IMR-90 (cell line): ENCODE measurements at regions not wholly inside any gene's neighbourhood (a gene's known extent, or its start where the extent isn't known, plus 50 kb on each side); places are given as distances from the start of the nearest gene placed in this dataset.

Experiments
- ATAC-seq: fragments of 200-7000 bp; cut with Tn5 transposase; 2 replicates; pipeline ENCODE4 v1.9.1; 2020; ENCODE audit warnings: low read depth, mild to moderate bottlenecking, moderate library complexity
- BruUV-seq: library from RNA; stranded (reverse); fragments of 400-500 nt; replicated peaks from 2 replicates; lab custom pipeline; 2021; lab: Mats Ljungman, UMichigan
- CTCF ChIA-PET: fragments of 300-600 bp; formaldehyde crosslinking; extraction: SDS; loops from one replicate; lab custom pipeline; 2021; ENCODE audit warnings: antibody characterized with exemption; lab: Yijun Ruan, JAX
- POLR2A ChIA-PET: fragments of 300-600 bp; sonication (Branson Sonifier 250); formaldehyde crosslinking; loops from one replicate; lab custom pipeline; 2022; ENCODE audit warnings: antibody characterized with exemption; ENCODE audit not compliant: unreplicated experiment; lab: Charles Lee
- DNase-seq: peaks from one replicate; pipeline ENCODE4 v3.0.0; 2013
- H2AFZ ChIP-seq: replicated peaks from 2 replicates; pipeline ENCODE3; 2013; ENCODE audit warnings: low read length, mild to moderate bottlenecking; ENCODE audit not compliant: poor library complexity
- H2AK5ac ChIP-seq: 2 replicates; pipeline ENCODE4 v1.6.1; 2013; ENCODE audit warnings: low read depth, low read length, inconsistent platforms
- H2AK9ac ChIP-seq: replicated peaks from 2 replicates; pipeline ENCODE3; 2013; ENCODE audit warnings: mild to moderate bottlenecking, low read depth, low read length, moderate library complexity; ENCODE audit not compliant: poor library complexity
- H2BK120ac ChIP-seq: 2 replicates; pipeline ENCODE4 v1.6.1; 2013; ENCODE audit warnings: low read depth, low read length, inconsistent platforms
- H2BK15ac ChIP-seq: 3 replicates; pipeline ENCODE4 v1.6.1; 2013; ENCODE audit warnings: low read depth, low read length, inconsistent platforms
- H2BK20ac ChIP-seq: 2 replicates; pipeline ENCODE4 v1.6.1; 2013; ENCODE audit warnings: low read depth, mild to moderate bottlenecking, inconsistent platforms, low read length, moderate library complexity
- H2BK5ac ChIP-seq: 2 replicates; pipeline ENCODE4 v1.6.1; 2013; ENCODE audit warnings: mild to moderate bottlenecking, low read depth, low read length, inconsistent platforms; ENCODE audit not compliant: poor library complexity, severe bottlenecking
- H3K14ac ChIP-seq: replicated peaks from 2 replicates; pipeline ENCODE4 v1.6.1; 2013; ENCODE audit warnings: low read depth, low read length, inconsistent platforms
- H3K18ac ChIP-seq: 2 replicates; pipeline ENCODE4 v1.6.1; 2013; ENCODE audit warnings: low read depth, low read length, control low read depth
- H3K23ac ChIP-seq: 2 replicates; pipeline ENCODE4 v1.6.1; 2013; ENCODE audit warnings: low read depth, low read length, inconsistent platforms
- H3K27ac ChIP-seq: 2 replicates; pipeline ENCODE4 v1.5.1; 2013; ENCODE audit warnings: mild to moderate bottlenecking, control low read depth, low read length; ENCODE audit not compliant: insufficient read depth
- H3K27me3 ChIP-seq: 2 replicates; pipeline ENCODE4 v1.6.1; 2013; ENCODE audit warnings: low read length; ENCODE audit not compliant: control insufficient read depth, insufficient read depth
- H3K36me3 ChIP-seq: 2 replicates; pipeline ENCODE4 v1.6.1; 2013; ENCODE audit warnings: low read length, mixed read lengths; ENCODE audit not compliant: control insufficient read depth, insufficient read depth
- H3K4ac ChIP-seq: 2 replicates; pipeline ENCODE4 v1.6.1; 2013; ENCODE audit warnings: low read depth, low read length, inconsistent platforms
- H3K4me1 ChIP-seq: 2 replicates; pipeline ENCODE4 v1.6.1; 2013; ENCODE audit warnings: low read length, mixed read lengths; ENCODE audit not compliant: control insufficient read depth, insufficient read depth
- H3K4me2 ChIP-seq: 2 replicates; pipeline ENCODE4 v1.6.1; 2013; ENCODE audit warnings: low read depth, mild to moderate bottlenecking, control low read depth, low read length, moderate library complexity
- H3K4me3 ChIP-seq: 2 replicates; pipeline ENCODE4 v1.5.1; 2013; ENCODE audit warnings: low read depth, mild to moderate bottlenecking, control low read depth, low read length, moderate library complexity; ENCODE audit not compliant: insufficient read depth
- H3K56ac ChIP-seq: 2 replicates; pipeline ENCODE4 v1.6.1; 2013; ENCODE audit warnings: low read length, inconsistent platforms; ENCODE audit not compliant: insufficient read depth; ENCODE audit errors: extremely low read depth
- H3K79me1 ChIP-seq, 2 experiments: 2 replicates each; pipeline ENCODE4 v1.6.1; 2013; ENCODE audit warnings: low read length in 2 of 2, inconsistent platforms in 1 of 2, low read depth in 1 of 2
- H3K9ac ChIP-seq: 2 replicates; pipeline ENCODE4 v1.6.1; 2013; ENCODE audit warnings: low read depth, low read length, control low read depth
- H3K9me1 ChIP-seq: 2 replicates; pipeline ENCODE4 v1.6.1; 2013; ENCODE audit warnings: low read length, inconsistent platforms; ENCODE audit not compliant: insufficient read depth
- H3K9me3 ChIP-seq: 2 replicates; pipeline ENCODE4 v1.6.1; 2013; ENCODE audit warnings: low read length; ENCODE audit not compliant: control insufficient read depth, insufficient read depth
- H4K20me1 ChIP-seq: 2 replicates; pipeline ENCODE4 v1.6.1; 2013; ENCODE audit warnings: low read length, inconsistent platforms; ENCODE audit not compliant: insufficient read depth
- H4K5ac ChIP-seq: 2 replicates; pipeline ENCODE4 v1.6.1; 2013; ENCODE audit warnings: mild to moderate bottlenecking, low read depth, low read length, control low read depth
- H4K8ac ChIP-seq, 2 experiments: 2 replicates each; pipeline ENCODE4 v1.6.1; 2013; ENCODE audit warnings: low read depth in 2 of 2, low read length in 2 of 2, control low read depth in 1 of 2, inconsistent platforms in 1 of 2
- H4K91ac ChIP-seq: 2 replicates; pipeline ENCODE4 v1.6.1; 2013; ENCODE audit warnings: low read depth, low read length, inconsistent platforms; ENCODE audit not compliant: insufficient read depth
- BHLHE40 ChIP-seq: fragments of 150-350 bp; IDR thresholded peaks from 2 replicates; pipeline ENCODE4 v1.6.1; 2016; ENCODE audit warnings: mild to moderate bottlenecking, low read depth, low read length
- CEBPB ChIP-seq: IDR thresholded peaks from 2 replicates; pipeline ENCODE4 v1.6.1; 2012; ENCODE audit warnings: low read depth, low read length, improper control_type of control experiment
- CHD1 ChIP-seq: IDR thresholded peaks from 2 replicates; pipeline ENCODE4 v1.6.1; 2012; ENCODE audit warnings: low read depth, low read length, improper control_type of control experiment
- CTCF ChIP-seq: conservative IDR thresholded peaks from 2 replicates; pipeline ENCODE4 v1.5.1; 2012; ENCODE audit warnings: mild to moderate bottlenecking, low read depth, low read length, improper control_type of control experiment
- FOS ChIP-seq: fragments of 150-350 bp; IDR thresholded peaks from 2 replicates; pipeline ENCODE4 v1.6.1; 2016; ENCODE audit warnings: low read depth, low read length
- MAFK ChIP-seq: IDR thresholded peaks from 2 replicates; pipeline ENCODE4 v1.6.1; 2012; ENCODE audit warnings: low read depth, low read length, improper control_type of control experiment
- MAZ ChIP-seq: IDR thresholded peaks from 2 replicates; pipeline ENCODE4 v1.6.1; 2012; ENCODE audit warnings: low read depth, mild to moderate bottlenecking, low read length, improper control_type of control experiment, moderate library complexity, borderline replicate concordance
- MXI1 ChIP-seq: IDR thresholded peaks from 2 replicates; pipeline ENCODE4 v1.6.1; 2012; ENCODE audit warnings: low read depth, mild to moderate bottlenecking, low read length, moderate library complexity, borderline replicate concordance
- NFE2L2 ChIP-seq: fragments of 150-350 bp; IDR thresholded peaks from 2 replicates; pipeline ENCODE4 v1.6.1; 2016; ENCODE audit warnings: low read depth, mild to moderate bottlenecking, low read length
- POLR2A ChIP-seq: IDR thresholded peaks from 2 replicates; pipeline ENCODE4 v1.6.1; 2012; ENCODE audit warnings: mild to moderate bottlenecking, low read depth, low read length
- RCOR1 ChIP-seq: IDR thresholded peaks from 2 replicates; pipeline ENCODE4 v1.6.1; 2012; ENCODE audit warnings: mild to moderate bottlenecking, low read length, improper control_type of control experiment; ENCODE audit not compliant: insufficient replicate concordance
- RFX5 ChIP-seq: IDR thresholded peaks from 2 replicates; pipeline ENCODE4 v1.8.0; 2012; ENCODE audit warnings: low read depth, mild to moderate bottlenecking, low read length, moderate library complexity
- SMC3 ChIP-seq: fragments of 150-350 bp; IDR thresholded peaks from 2 replicates; pipeline ENCODE4 v1.6.1; 2016; ENCODE audit warnings: low read depth, mild to moderate bottlenecking, antibody characterized with exemption, low read length, moderate library complexity
- WGBS, 2 experiments: methylation state at CpG; one replicate each; pipeline versions ENCODE4 v1.1.5 to v1.1.7; 2013; ENCODE audit warnings: missing lambda C conversion rate in 2 of 2; ENCODE audit not compliant: insufficient read length in 1 of 2; ENCODE audit errors: extremely low coverage in 2 of 2; 5-methylcytosine and 5-hydroxymethylcytosine counted together
- dilution Hi-C: fragments of 300-500 bp; cut with HindIII; formaldehyde crosslinking; loops from one replicate; pipeline ENCODE4 v1.14.3; 2018; ENCODE audit warnings: low sequenced_read_pairs; ENCODE audit not compliant: unreplicated experiment
- in situ Hi-C: fragments of 300-500 bp; cut with MboI; formaldehyde crosslinking; loops from 3 replicates; pipeline ENCODE4 v1.14.3; 2019; ENCODE audit warnings: low sequenced_read_pairs, inconsistent platforms, mixed read lengths
- intact Hi-C: fragments of 100-400 bp; cut with micrococcal nuclease; formaldehyde crosslinking; loops from 2 replicates; pipeline ENCODE4 v1.10.0; 2022
- TF ChIP-seq, protein P1 (sequence below): fragments of 150-350 bp; IDR thresholded peaks from 2 replicates; pipeline ENCODE4 v1.6.1; 2016; ENCODE audit warnings: low read depth, mild to moderate bottlenecking, low read length, moderate library complexity, borderline replicate concordance
- TF ChIP-seq, protein P2 (sequence below): fragments of 150-350 bp; IDR thresholded peaks from 2 replicates; pipeline ENCODE4 v1.6.1; 2017; ENCODE audit warnings: mild to moderate bottlenecking, antibody characterized with exemption, low read length, low read depth

DNA sequence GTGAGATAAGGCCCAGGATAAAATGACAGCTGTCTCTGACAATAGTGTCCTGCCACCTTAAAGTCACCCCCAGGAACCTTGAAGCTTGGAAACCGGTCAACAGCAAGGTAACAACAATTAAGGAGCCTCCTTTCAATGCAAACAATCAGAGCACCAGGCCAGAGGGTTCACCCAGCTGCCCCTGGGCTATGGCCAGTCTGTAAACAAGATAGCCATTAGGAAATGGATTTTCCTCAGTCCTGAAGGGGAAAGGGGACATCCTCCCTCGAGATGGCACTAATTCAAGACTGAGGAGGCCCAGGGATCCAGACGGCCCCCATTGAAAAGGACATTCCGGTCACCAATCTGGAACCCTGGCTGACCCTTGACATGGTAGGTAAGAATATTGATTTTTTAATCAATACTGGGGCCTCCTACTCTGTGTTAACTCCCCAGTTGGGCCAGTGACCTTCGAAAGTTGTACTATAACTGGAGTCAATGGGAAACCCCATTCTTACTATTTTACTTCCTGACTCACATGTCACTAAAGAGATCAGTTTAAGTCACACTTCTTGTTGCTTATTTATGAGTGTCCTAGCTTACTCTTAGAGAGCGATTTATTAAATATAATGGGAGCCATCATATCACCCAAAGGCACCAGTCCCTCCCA, 61.7 kb upstream of the CT45A1 start:
- H2BK20ac ChIP-seq = no peak overlapping the region

More for the DNA sequence above, 61.7 kb upstream of the CT45A1 start:
- Histone ChIP-seq H4K91ac (no peak overlapping the region), H3K27ac (no peak overlapping the region), H3K27me3 (no peaks in the 10 kb centered on the region; the same call in 1 of the 2 replicates), H3K4me2 (no peak overlapping the region), H4K20me1 (no peaks in the 10 kb centered on the region), H2AK5ac (no peak overlapping the region), H3K4me1 (no peaks in the 10 kb centered on the region), H4K8ac (no peak overlapping the region), H3K9ac (no peak overlapping the region), H3K79me1 (no peaks in the 10 kb centered on the region), H3K14ac (no peak overlapping the region), H3K18ac (no peak overlapping the region), H3K23ac (no peak overlapping the region), H3K9me1 (no peaks in the 10 kb centered on the region), H3K9me3 (no peaks in the 10 kb centered on the region), H3K4ac (no peak overlapping the region), H4K5ac (no peak overlapping the region), H3K4me3 (no peak overlapping the region), H3K36me3 (no peaks in the 10 kb centered on the region), H3K56ac (no peak overlapping the region), H2AK9ac (no peak overlapping the region), H2BK120ac (no peak overlapping the region), H2BK15ac (no peak overlapping the region), H2AFZ (no peak overlapping the region), H2BK5ac (no peak overlapping the region)
- WGBS, 2 experiments = 0% methylated on average over 1 of the region's 6 CpGs; no CpG with 5 or more reads in 1 of the 2 experiments
- ChIA-PET CTCF (no interaction called here), POLR2A (no interaction called here)
- TF ChIP-seq, protein P1, sequence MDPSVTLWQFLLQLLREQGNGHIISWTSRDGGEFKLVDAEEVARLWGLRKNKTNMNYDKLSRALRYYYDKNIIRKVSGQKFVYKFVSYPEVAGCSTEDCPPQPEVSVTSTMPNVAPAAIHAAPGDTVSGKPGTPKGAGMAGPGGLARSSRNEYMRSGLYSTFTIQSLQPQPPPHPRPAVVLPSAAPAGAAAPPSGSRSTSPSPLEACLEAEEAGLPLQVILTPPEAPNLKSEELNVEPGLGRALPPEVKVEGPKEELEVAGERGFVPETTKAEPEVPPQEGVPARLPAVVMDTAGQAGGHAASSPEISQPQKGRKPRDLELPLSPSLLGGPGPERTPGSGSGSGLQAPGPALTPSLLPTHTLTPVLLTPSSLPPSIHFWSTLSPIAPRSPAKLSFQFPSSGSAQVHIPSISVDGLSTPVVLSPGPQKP = no peak
- TF ChIP-seq, protein P2, sequence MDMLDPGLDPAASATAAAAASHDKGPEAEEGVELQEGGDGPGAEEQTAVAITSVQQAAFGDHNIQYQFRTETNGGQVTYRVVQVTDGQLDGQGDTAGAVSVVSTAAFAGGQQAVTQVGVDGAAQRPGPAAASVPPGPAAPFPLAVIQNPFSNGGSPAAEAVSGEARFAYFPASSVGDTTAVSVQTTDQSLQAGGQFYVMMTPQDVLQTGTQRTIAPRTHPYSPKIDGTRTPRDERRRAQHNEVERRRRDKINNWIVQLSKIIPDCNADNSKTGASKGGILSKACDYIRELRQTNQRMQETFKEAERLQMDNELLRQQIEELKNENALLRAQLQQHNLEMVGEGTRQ = no peak
- TF ChIP-seq NFE2L2 = no peak
- no peak for TF ChIP-seq MAZ
- no peak for TF ChIP-seq FOS
- TF ChIP-seq POLR2A = no peak
- no peak for TF ChIP-seq MAFK
- no peak for TF ChIP-seq CEBPB
- no peak for TF ChIP-seq RFX5
- TF ChIP-seq RCOR1 = no peak
- no peak for TF ChIP-seq CTCF
- no peak for TF ChIP-seq SMC3
- no peak for TF ChIP-seq CHD1
- TF ChIP-seq MXI1 = no peak
- no peak for TF ChIP-seq BHLHE40
- intact Hi-C loops = no loop called here
- in situ Hi-C loops = no loop called here
- no peak for ATAC-seq
- dilution Hi-C loops = no loop called here
- no peak for DNase-seq
- no TSS peak for BruUV-seq
